Astrocyte of the spinal cord (primary cell): ENCODE measurements at regions not wholly inside any gene's neighbourhood (a gene's known extent, or its start where the extent isn't known, plus 50 kb on each side); places are given as distances from the start of the nearest gene placed in this dataset.

Experiments
- DNase-seq: peaks from one replicate; pipeline ENCODE4 v3.0.0; 2011; ENCODE audit warnings: low read depth, low spot score
- H3K4me3 ChIP-seq: 2 replicates; pipeline ENCODE4 v1.5.1; 2011; ENCODE audit warnings: low read depth, mild to moderate bottlenecking, low read length, moderate library complexity
- in situ Hi-C: cut with HindIII; loops from 2 replicates; pipeline ENCODE4 v1.10.0; 2017; ENCODE audit warnings: low sequenced_read_pairs
- TF ChIP-seq, protein P1 (sequence below): IDR thresholded peaks from 2 replicates; pipeline ENCODE4 v1.5.1; 2012; ENCODE audit warnings: low read depth, mild to moderate bottlenecking, low read length, inconsistent platforms

DNA sequence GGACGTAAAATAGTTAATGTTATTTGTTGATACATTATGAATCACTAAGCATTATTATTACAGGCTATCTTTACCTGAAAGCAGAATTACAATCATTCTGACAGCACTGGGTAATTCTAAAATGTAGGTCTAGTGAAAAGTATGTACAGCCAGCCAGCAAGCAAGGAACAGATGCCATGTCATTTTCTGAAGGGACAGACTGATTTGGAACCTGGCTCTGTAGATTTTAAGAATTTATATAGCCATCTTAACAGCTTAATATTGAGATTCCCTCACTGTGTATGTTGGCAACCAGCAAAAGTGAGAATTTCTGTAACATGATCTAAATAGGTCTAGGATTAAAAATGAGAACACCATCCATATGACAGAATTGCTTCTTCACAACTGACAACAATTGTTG is 359.4 kb downstream of the ZIC4 start:
- DNase-seq, result no peak
- in situ Hi-C loops, result no loop called here
- H3K4me3 ChIP-seq, result no peak overlapping the region
- TF ChIP-seq, protein P1, sequence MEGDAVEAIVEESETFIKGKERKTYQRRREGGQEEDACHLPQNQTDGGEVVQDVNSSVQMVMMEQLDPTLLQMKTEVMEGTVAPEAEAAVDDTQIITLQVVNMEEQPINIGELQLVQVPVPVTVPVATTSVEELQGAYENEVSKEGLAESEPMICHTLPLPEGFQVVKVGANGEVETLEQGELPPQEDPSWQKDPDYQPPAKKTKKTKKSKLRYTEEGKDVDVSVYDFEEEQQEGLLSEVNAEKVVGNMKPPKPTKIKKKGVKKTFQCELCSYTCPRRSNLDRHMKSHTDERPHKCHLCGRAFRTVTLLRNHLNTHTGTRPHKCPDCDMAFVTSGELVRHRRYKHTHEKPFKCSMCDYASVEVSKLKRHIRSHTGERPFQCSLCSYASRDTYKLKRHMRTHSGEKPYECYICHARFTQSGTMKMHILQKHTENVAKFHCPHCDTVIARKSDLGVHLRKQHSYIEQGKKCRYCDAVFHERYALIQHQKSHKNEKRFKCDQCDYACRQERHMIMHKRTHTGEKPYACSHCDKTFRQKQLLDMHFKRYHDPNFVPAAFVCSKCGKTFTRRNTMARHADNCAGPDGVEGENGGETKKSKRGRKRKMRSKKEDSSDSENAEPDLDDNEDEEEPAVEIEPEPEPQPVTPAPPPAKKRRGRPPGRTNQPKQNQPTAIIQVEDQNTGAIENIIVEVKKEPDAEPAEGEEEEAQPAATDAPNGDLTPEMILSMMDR, result no peak

- in situ Hi-C loops, result no loop called here
- peak; percentile 34 for DNase-seq
- TF ChIP-seq, protein P1, result no peak
- no peak overlapping the region for H3K4me3 ChIP-seq
These were observed 367.9 kb downstream of the ZIC4 start for GRCh38 chr3:147038481-147038880.

- TF ChIP-seq, protein P1, result no peak
- in situ Hi-C loops, result no loop called here
- peak; percentile 12 for DNase-seq
- H3K4me3 ChIP-seq, result no peak overlapping the region
These were observed 372.0 kb downstream of the ZIC4 start for GRCh38 chr3:147034359-147034758.

DNA sequence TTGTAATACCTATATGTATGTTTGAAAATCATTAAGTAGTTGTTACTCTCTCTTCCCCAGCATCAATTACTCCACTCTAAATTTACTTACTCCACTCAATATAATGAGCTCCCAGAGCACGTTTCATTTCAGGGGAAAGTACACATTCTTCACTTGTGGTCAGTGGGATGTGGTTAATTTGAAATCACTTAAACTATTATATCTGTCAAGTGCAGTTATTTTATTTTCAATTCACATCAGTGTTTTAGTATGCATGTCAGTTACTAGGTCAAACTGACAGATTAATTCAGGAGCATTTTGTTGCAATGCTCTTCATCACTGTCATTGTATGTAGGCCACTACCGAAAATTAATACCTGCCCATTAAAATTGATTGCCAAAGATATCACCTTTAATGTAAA is 376.1 kb downstream of the ZIC4 start:
- in situ Hi-C loops, result no loop called here
- DNase-seq, result peak; percentile 29
- TF ChIP-seq, protein P1, result no peak
- no peak overlapping the region for H3K4me3 ChIP-seq

GRCh38 chr3:147015334-147015733 is 391.0 kb downstream of the ZIC4 start:
- in situ Hi-C loops, result no loop called here
- H3K4me3 ChIP-seq, result no peak overlapping the region
- TF ChIP-seq, protein P1, result no peak
- DNase-seq, result no peak

GRCh38 chr3:147008886-147009285 is 397.5 kb downstream of the ZIC4 start:
- DNase-seq, result peak; percentile 97
- in situ Hi-C loops, result no loop called here
- no peak overlapping the region for H3K4me3 ChIP-seq
- TF ChIP-seq, protein P1, result no peak

- in situ Hi-C loops, result no loop called here
- H3K4me3 ChIP-seq, result no peak overlapping the region
- DNase-seq, result no peak
- TF ChIP-seq, protein P1, result no peak
These were observed 397.9 kb downstream of the ZIC4 start for GRCh38 chr3:147008458-147008857.
